Calu3 (cell line): ENCODE measurements at regions not wholly inside any gene's neighbourhood (a gene's known extent, or its start where the extent isn't known, plus 50 kb on each side); places are given as distances from the start of the nearest gene placed in this dataset.
"Not testable (repeated sequence)": the region's sequence is repeated elsewhere in the genome, so short reads cannot be mapped to it uniquely, and the experiment has no call there.

Source experiments
- BruUV-seq: library from RNA; stranded (reverse); fragments of 400-500 nt; replicated peaks from 2 replicates; lab custom pipeline; 2021; lab: Mats Ljungman, UMichigan
- CTCF ChIA-PET: fragments of 300-600 bp; sonication (Branson Sonifier 250); formaldehyde crosslinking; loops from one replicate; lab custom pipeline; 2022; ENCODE audit warnings: antibody characterized with exemption; lab: Charles Lee
- DNase-seq: peaks from one replicate; pipeline ENCODE4 v3.0.0; 2022
- H3K27ac Mint-ChIP-seq: one replicate; pipeline ENCODE4 v1.8.0; 2022; ENCODE audit warnings: mixed read lengths; ENCODE audit not compliant: unreplicated experiment
- H3K27me3 Mint-ChIP-seq: one replicate; pipeline ENCODE4 v1.8.0; 2022; ENCODE audit warnings: mixed read lengths; ENCODE audit not compliant: unreplicated experiment
- H3K36me3 Mint-ChIP-seq: one replicate; pipeline ENCODE4 v1.8.0; 2022; ENCODE audit warnings: mild to moderate bottlenecking, moderate library complexity, mixed read lengths; ENCODE audit not compliant: insufficient read depth, unreplicated experiment
- H3K4me1 Mint-ChIP-seq: one replicate; pipeline ENCODE4 v1.8.0; 2022; ENCODE audit warnings: mild to moderate bottlenecking, low read depth, mixed read lengths; ENCODE audit not compliant: unreplicated experiment
- H3K4me3 Mint-ChIP-seq: one replicate; pipeline ENCODE4 v1.8.0; 2022; ENCODE audit warnings: mild to moderate bottlenecking, low read depth, moderate library complexity, mixed read lengths; ENCODE audit not compliant: unreplicated experiment
- H3K9me3 Mint-ChIP-seq: one replicate; pipeline ENCODE4 v1.8.0; 2022; ENCODE audit warnings: low read depth, mixed read lengths; ENCODE audit not compliant: unreplicated experiment
- intact Hi-C: fragments of 100-400 bp; cut with micrococcal nuclease; formaldehyde crosslinking; loops from one replicate; pipeline ENCODE4 v1.10.0; 2022; ENCODE audit not compliant: unreplicated experiment
- TF ChIP-seq, protein P1 (sequence below): fragments of 200-600 bp; IDR thresholded peaks from one replicate; pipeline ENCODE4 v1.8.0; 2022; ENCODE audit warnings: antibody characterized with exemption; ENCODE audit not compliant: unreplicated experiment

DNA sequence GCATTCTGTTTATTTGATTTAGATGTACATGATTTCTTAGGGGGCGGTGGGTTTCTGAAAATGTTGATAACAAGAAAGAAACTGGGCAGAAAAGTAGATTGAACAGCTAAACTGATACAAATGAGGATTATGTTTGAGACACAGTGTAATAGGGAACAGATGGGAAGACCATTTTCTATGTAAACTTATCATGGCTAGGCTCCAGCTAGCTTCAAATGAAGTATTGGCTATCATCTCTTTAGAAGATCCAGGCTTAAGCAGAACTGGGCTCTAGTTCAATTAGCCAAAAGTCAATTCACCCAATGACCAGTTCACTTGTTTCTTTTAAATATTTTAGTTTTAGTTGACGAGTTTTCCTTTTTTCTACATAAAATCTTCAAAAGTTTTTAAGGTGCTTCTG lies 639.5 kb downstream of the ANKRD7 start:
- intact Hi-C loops: no loop called here
- no peak overlapping the region for H3K4me3 Mint-ChIP-seq
- no peak overlapping the region for H3K27ac Mint-ChIP-seq
- no peaks in the 10 kb centered on the region for H3K4me1 Mint-ChIP-seq
- no TSS peak for BruUV-seq
- CTCF ChIA-PET: no interaction called here
- no peaks in the 10 kb centered on the region for H3K9me3 Mint-ChIP-seq
- H3K36me3 Mint-ChIP-seq: no peaks in the 10 kb centered on the region
- no peak for DNase-seq
- H3K27me3 Mint-ChIP-seq: no peaks in the 10 kb centered on the region
- TF ChIP-seq, protein P1, sequence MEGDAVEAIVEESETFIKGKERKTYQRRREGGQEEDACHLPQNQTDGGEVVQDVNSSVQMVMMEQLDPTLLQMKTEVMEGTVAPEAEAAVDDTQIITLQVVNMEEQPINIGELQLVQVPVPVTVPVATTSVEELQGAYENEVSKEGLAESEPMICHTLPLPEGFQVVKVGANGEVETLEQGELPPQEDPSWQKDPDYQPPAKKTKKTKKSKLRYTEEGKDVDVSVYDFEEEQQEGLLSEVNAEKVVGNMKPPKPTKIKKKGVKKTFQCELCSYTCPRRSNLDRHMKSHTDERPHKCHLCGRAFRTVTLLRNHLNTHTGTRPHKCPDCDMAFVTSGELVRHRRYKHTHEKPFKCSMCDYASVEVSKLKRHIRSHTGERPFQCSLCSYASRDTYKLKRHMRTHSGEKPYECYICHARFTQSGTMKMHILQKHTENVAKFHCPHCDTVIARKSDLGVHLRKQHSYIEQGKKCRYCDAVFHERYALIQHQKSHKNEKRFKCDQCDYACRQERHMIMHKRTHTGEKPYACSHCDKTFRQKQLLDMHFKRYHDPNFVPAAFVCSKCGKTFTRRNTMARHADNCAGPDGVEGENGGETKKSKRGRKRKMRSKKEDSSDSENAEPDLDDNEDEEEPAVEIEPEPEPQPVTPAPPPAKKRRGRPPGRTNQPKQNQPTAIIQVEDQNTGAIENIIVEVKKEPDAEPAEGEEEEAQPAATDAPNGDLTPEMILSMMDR: no peak

DNA sequence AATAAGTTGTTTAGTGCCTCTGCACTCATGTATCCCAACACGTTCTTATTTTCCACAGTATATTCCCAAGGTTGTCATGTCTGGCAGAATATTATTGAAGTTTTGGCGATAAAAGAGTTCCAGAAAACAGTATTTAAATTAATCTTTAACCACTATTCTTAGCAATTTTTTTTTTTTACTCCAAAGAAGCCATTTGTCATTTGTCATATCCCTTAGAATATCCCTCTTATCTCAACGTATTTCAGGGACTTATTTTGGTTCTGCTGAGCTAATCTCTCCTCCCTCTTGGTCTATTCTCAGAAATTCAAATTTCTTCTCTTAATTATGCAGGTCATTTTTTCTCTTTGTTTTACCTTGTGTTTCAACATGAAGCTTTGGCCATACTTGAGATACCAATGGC lies 643.4 kb downstream of the ANKRD7 start:
- intact Hi-C loops: no loop called here
- CTCF ChIA-PET: no interaction called here

GRCh38 chr7:118869141-118869540 lies 644.6 kb downstream of the ANKRD7 start:
- H3K4me3 Mint-ChIP-seq, CTCF ChIA-PET, H3K27me3 Mint-ChIP-seq, BruUV-seq, intact Hi-C loops, H3K9me3 Mint-ChIP-seq, DNase-seq, H3K27ac Mint-ChIP-seq, H3K36me3 Mint-ChIP-seq: not testable (repeated sequence)
- H3K4me1 Mint-ChIP-seq: peaks cover 11% of the 10 kb centered on the region

More for the DNA sequence above, 643.4 kb downstream of the ANKRD7 start:
- no TSS peak for BruUV-seq
- H3K36me3 Mint-ChIP-seq: no peaks in the 10 kb centered on the region
- no peak overlapping the region for H3K4me3 Mint-ChIP-seq
- H3K27ac Mint-ChIP-seq: no peak overlapping the region
- H3K9me3 Mint-ChIP-seq: no peaks in the 10 kb centered on the region
- H3K27me3 Mint-ChIP-seq: no peaks in the 10 kb centered on the region
- DNase-seq: no peak
- H3K4me1 Mint-ChIP-seq: peaks cover 6% of the 10 kb centered on the region
- TF ChIP-seq, protein P1: no peak

- H3K9me3 Mint-ChIP-seq: no peaks in the 10 kb centered on the region
- CTCF ChIA-PET: interaction anchor here (0.6 kb wide), 1 partner anchor 27 kb away, joined by 3 read pairs; no protein-coding TSS in a partner anchor
- H3K4me3 Mint-ChIP-seq: no peak overlapping the region
- H3K27ac Mint-ChIP-seq: no peak overlapping the region
- BruUV-seq: no TSS peak
- peaks cover 11% of the 10 kb centered on the region for H3K4me1 Mint-ChIP-seq
- no peaks in the 10 kb centered on the region for H3K27me3 Mint-ChIP-seq
- TF ChIP-seq, protein P1: peak; percentile 47
- H3K36me3 Mint-ChIP-seq: no peaks in the 10 kb centered on the region
- intact Hi-C loops: no loop called here
- DNase-seq: peak; percentile 18
Observed at GRCh38 chr7:118870187-118870586, 645.7 kb downstream of the ANKRD7 start.

DNA sequence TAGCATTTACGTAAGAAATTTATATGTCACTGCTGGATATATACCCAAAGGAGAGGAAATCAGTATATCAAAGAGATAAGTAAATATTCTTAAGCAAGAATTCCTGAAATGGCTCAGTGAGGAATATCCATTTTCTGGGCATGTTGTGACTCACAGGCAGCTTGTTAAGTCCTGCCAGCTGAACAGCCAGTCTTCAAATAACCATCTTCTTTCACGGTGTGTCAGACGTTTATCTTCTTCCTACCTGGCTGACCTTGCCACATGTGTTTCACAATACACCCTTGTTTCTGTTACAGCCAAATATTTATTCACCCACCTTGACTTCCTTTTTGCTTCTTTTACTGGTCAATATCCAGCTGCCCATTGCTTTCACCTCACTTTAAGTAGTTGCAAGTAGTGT lies 648.1 kb downstream of the ANKRD7 start:
- no peak overlapping the region for H3K27ac Mint-ChIP-seq
- H3K9me3 Mint-ChIP-seq: no peaks in the 10 kb centered on the region
- peak; percentile 4 for DNase-seq
- no peak overlapping the region for H3K4me3 Mint-ChIP-seq
- peaks cover 11% of the 10 kb centered on the region for H3K4me1 Mint-ChIP-seq
- intact Hi-C loops: loop anchor here (2.0 kb wide), 1 partner anchor 304 kb away; no protein-coding TSS in a partner anchor
- CTCF ChIA-PET: interaction anchor here (0.7 kb wide), 1 partner anchor 865 kb away, joined by 3 read pairs; no protein-coding TSS in a partner anchor
- H3K36me3 Mint-ChIP-seq: no peaks in the 10 kb centered on the region
- TF ChIP-seq, protein P1: no peak
- BruUV-seq: no TSS peak
- H3K27me3 Mint-ChIP-seq: no peaks in the 10 kb centered on the region
